DOHH2 (cell line): ENCODE measurements at regions not wholly inside any gene's neighbourhood (a gene's known extent, or its start where the extent isn't known, plus 50 kb on each side); places are given as distances from the start of the nearest gene placed in this dataset.

ENCODE experiments used
- EZH2phosphoT487 ChIP-seq: fragments of 200-600 bp; sonication (generic); IDR thresholded peaks from 2 replicates; pipeline ENCODE4 v1.6.1; 2017; ENCODE audit warnings: borderline replicate concordance, mild to moderate bottlenecking, antibody characterized with exemption, low read length, moderate library complexity, mixed read lengths
- TF ChIP-seq, protein P1 (sequence below): fragments of 200-600 bp; sonication (generic); IDR thresholded peaks from one replicate; pipeline ENCODE4 v1.5.1; 2014; ENCODE audit warnings: antibody characterized with exemption, mild to moderate bottlenecking, low read depth, low read length; ENCODE audit not compliant: poor library complexity, severe bottlenecking

GRCh38 chr2:47301277-47301618, 67.9 kb upstream of the EPCAM start:
- TF ChIP-seq EZH2phosphoT487 = no peak
- TF ChIP-seq, protein P1, sequence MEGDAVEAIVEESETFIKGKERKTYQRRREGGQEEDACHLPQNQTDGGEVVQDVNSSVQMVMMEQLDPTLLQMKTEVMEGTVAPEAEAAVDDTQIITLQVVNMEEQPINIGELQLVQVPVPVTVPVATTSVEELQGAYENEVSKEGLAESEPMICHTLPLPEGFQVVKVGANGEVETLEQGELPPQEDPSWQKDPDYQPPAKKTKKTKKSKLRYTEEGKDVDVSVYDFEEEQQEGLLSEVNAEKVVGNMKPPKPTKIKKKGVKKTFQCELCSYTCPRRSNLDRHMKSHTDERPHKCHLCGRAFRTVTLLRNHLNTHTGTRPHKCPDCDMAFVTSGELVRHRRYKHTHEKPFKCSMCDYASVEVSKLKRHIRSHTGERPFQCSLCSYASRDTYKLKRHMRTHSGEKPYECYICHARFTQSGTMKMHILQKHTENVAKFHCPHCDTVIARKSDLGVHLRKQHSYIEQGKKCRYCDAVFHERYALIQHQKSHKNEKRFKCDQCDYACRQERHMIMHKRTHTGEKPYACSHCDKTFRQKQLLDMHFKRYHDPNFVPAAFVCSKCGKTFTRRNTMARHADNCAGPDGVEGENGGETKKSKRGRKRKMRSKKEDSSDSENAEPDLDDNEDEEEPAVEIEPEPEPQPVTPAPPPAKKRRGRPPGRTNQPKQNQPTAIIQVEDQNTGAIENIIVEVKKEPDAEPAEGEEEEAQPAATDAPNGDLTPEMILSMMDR = no peak
